ENCODE measurements at regions not wholly inside any gene's neighbourhood (a gene's known extent, or its start where the extent isn't known, plus 50 kb on each side); places are given as distances from the start of the nearest gene placed in this dataset.

DNA sequence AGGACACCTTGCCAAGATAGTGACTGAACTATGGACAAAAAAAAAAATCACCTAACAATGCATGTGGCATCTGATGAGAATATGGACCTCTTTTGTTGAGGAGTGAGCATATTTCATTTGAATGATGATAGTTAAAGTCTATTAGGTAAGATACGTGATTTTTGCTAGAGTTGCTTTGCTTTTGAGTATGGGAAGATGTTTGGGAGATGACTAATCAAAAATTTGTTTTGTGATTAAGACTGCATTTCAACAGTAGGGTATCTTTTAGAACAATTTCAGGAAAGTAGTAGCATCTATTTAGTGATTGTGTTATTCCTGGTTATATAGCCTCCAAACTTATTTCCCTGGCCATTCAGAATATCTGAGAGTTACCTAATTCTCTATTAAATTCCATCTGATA, 878.6 kb upstream of the CITED2 start:
- DNase-seq (no peak), ATAC-seq (no peak)
- Histone ChIP-seq H3K4me3 (no peak overlapping the region), H3K27me3 (no peaks in the 10 kb centered on the region), H3K9me3 (no peaks in the 10 kb centered on the region), H3K36me3 (no peaks in the 10 kb centered on the region), H3K4me1 (no peaks in the 10 kb centered on the region), H3K27ac (no peak overlapping the region)
- TF ChIP-seq POLR2A (IDR thresholded peaks at IDR 0.05) (no peak), CTCF (IDR thresholded peaks at IDR 0.05 in 4 of 5, conservative IDR thresholded peaks at IDR 0.05 in 1 of 5) (no peak)
- in situ Hi-C loops (cut with MboI; ENCODE audit: low sequenced_read_pairs in 4 of 4) (no loop called here), intact Hi-C loops (cut with DNase I; ENCODE audit: low total_unique reads) (no loop called here)

- TF ChIP-seq CTCF (IDR thresholded peaks at IDR 0.05 in 4 of 5, conservative IDR thresholded peaks at IDR 0.05 in 1 of 5) (no peak), POLR2A (IDR thresholded peaks at IDR 0.05) (no peak)
- DNase-seq (no peak), ATAC-seq (no peak)
- Histone ChIP-seq H3K36me3 (no peaks in the 10 kb centered on the region), H3K4me3 (no peak overlapping the region), H3K27ac (no peak overlapping the region), H3K9me3 (no peaks in the 10 kb centered on the region), H3K27me3 (no peaks in the 10 kb centered on the region), H3K4me1 (no peaks in the 10 kb centered on the region)
- in situ Hi-C loops (cut with MboI; ENCODE audit: low sequenced_read_pairs in 4 of 4) (no loop called here), intact Hi-C loops (cut with DNase I; ENCODE audit: low total_unique reads) (no loop called here)
Measured at GRCh38 chr6:140252099-140252498, 877.7 kb upstream of the CITED2 start.

DNA sequence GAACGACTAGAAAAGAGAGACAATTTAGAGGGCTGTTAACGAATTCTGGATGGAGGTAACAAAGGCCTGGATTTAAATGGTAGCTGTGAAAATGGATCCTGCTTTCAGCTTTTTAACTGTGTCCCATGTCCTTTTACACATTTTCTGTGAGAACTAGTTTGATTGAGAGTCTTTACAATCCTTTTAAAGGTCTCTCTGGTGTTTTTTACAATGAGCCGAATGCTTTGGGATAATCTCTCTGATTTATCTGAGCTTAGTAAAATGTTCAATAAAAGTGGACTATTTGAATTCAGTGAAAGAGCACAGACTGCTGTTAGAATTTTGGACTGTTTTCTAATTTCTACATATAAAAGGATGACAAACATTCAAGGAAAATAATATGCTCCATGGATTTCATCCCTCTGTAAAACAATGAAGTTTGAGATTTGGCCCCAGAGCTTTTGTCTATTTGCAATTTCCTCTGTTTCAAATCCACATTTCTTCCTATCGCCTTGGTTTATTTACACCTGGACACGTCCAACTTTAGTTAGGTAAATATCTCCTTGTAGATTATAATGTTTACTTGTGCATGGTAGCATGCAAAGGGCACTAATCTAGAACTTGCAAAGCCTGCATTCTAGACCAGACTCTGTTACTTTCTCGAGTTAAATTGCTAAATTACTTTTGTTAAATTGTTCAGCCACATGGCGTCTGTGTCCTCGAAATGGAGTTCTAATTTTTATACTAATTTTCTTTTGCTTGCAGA, 871.0 kb upstream of the CITED2 start:
- Histone ChIP-seq H3K4me1 (no peaks in the 10 kb centered on the region), H3K27ac (no peak overlapping the region), H3K36me3 (no peaks in the 10 kb centered on the region), H3K9me3 (no peaks in the 10 kb centered on the region), H3K27me3 (no peaks in the 10 kb centered on the region), H3K4me3 (no peak overlapping the region)
- DNase-seq (no peak), ATAC-seq (no peak)
- no peak for TF ChIP-seq POLR2A (IDR thresholded peaks at IDR 0.05)
- no peak for TF ChIP-seq CTCF (IDR thresholded peaks at IDR 0.05 in 4 of 5, conservative IDR thresholded peaks at IDR 0.05 in 1 of 5)
- in situ Hi-C loops (cut with MboI; ENCODE audit: low sequenced_read_pairs in 4 of 4) (no loop called here), intact Hi-C loops (cut with DNase I; ENCODE audit: low total_unique reads) (no loop called here)

DNA sequence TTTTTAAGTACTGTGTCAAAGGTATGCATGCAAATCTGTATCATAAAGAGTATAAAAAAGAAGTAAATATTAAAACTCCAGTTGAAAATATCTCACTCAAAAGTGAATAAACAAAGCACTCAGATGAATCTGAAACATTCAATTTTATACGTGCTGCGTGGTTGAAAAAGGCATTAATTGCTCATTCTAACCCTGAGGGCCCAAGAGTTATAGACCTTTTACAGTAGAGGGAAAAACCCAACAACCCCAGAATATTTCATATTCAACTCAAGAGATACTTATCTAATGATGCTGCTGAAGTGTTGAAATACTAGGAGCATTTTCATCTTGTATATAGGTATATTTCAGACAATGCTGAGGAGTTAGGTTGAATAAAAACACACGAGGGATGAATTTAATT, 862.8 kb upstream of the CITED2 start:
- Histone ChIP-seq H3K4me1 (no peaks in the 10 kb centered on the region), H3K27ac (no peak overlapping the region), H3K27me3 (no peaks in the 10 kb centered on the region), H3K36me3 (no peaks in the 10 kb centered on the region), H3K9me3 (no peaks in the 10 kb centered on the region), H3K4me3 (no peak overlapping the region)
- ATAC-seq (no peak), DNase-seq (no peak)
- no peak for TF ChIP-seq POLR2A (IDR thresholded peaks at IDR 0.05)
- no peak for TF ChIP-seq CTCF (IDR thresholded peaks at IDR 0.05 in 4 of 5, conservative IDR thresholded peaks at IDR 0.05 in 1 of 5)
- in situ Hi-C loops (cut with MboI; ENCODE audit: low sequenced_read_pairs in 4 of 4) (no loop called here), intact Hi-C loops (cut with DNase I; ENCODE audit: low total_unique reads) (no loop called here)

DNA sequence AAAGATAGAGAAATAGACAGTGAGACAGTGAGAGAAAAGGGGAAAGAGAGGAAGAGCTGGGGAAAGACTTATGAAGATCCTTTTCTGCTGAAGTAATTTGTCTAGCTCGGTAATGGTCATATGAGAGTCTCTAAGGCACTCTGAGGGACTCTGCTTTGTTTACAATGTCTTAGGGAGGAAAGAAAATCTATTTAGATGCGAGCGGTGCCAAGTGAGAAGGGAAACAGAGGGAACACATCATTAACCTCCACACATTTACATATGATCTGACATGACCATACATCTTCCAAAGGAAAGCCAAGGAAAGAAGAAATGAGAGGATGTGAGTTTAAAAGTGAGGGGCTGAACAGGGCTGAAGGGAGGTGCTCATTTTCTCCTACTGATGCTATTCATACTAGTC, 862.3 kb upstream of the CITED2 start:
- intact Hi-C loops (cut with DNase I; ENCODE audit: low total_unique reads) = no loop called here
- in situ Hi-C loops (cut with MboI; ENCODE audit: low sequenced_read_pairs in 4 of 4) = no loop called here
- H3K4me3 ChIP-seq = no peak overlapping the region

More for the DNA sequence above, 862.3 kb upstream of the CITED2 start:
- H3K36me3 ChIP-seq = no peaks in the 10 kb centered on the region
- TF ChIP-seq CTCF (IDR thresholded peaks at IDR 0.05 in 4 of 5, conservative IDR thresholded peaks at IDR 0.05 in 1 of 5) (no peak), POLR2A (IDR thresholded peaks at IDR 0.05) (no peak)
- H3K27ac ChIP-seq = no peak overlapping the region
- H3K27me3 ChIP-seq = no peaks in the 10 kb centered on the region
- DNase-seq (no peak), ATAC-seq (no peak)
- H3K9me3 ChIP-seq = no peaks in the 10 kb centered on the region
- H3K4me1 ChIP-seq = no peaks in the 10 kb centered on the region
